IMR-90 (cell line): ENCODE measurements at regions not wholly inside any gene's neighbourhood (a gene's known extent, or its start where the extent isn't known, plus 50 kb on each side); places are given as distances from the start of the nearest gene placed in this dataset.

Experiments
- ATAC-seq: fragments of 200-7000 bp; cut with Tn5 transposase; 2 replicates; pipeline ENCODE4 v1.9.1; 2020; ENCODE audit warnings: low read depth, mild to moderate bottlenecking, moderate library complexity
- BruUV-seq: library from RNA; stranded (reverse); fragments of 400-500 nt; replicated peaks from 2 replicates; lab custom pipeline; 2021; lab: Mats Ljungman, UMichigan
- CTCF ChIA-PET: fragments of 300-600 bp; formaldehyde crosslinking; extraction: SDS; loops from one replicate; lab custom pipeline; 2021; ENCODE audit warnings: antibody characterized with exemption; lab: Yijun Ruan, JAX
- POLR2A ChIA-PET: fragments of 300-600 bp; sonication (Branson Sonifier 250); formaldehyde crosslinking; loops from one replicate; lab custom pipeline; 2022; ENCODE audit warnings: antibody characterized with exemption; ENCODE audit not compliant: unreplicated experiment; lab: Charles Lee
- DNase-seq: peaks from one replicate; pipeline ENCODE4 v3.0.0; 2013
- H2AFZ ChIP-seq: replicated peaks from 2 replicates; pipeline ENCODE3; 2013; ENCODE audit warnings: low read length, mild to moderate bottlenecking; ENCODE audit not compliant: poor library complexity
- H2AK5ac ChIP-seq: 2 replicates; pipeline ENCODE4 v1.6.1; 2013; ENCODE audit warnings: low read depth, low read length, inconsistent platforms
- H2AK9ac ChIP-seq: replicated peaks from 2 replicates; pipeline ENCODE3; 2013; ENCODE audit warnings: mild to moderate bottlenecking, low read depth, low read length, moderate library complexity; ENCODE audit not compliant: poor library complexity
- H2BK120ac ChIP-seq: 2 replicates; pipeline ENCODE4 v1.6.1; 2013; ENCODE audit warnings: low read depth, low read length, inconsistent platforms
- H2BK15ac ChIP-seq: 3 replicates; pipeline ENCODE4 v1.6.1; 2013; ENCODE audit warnings: low read depth, low read length, inconsistent platforms
- H2BK20ac ChIP-seq: 2 replicates; pipeline ENCODE4 v1.6.1; 2013; ENCODE audit warnings: low read depth, mild to moderate bottlenecking, inconsistent platforms, low read length, moderate library complexity
- H2BK5ac ChIP-seq: 2 replicates; pipeline ENCODE4 v1.6.1; 2013; ENCODE audit warnings: mild to moderate bottlenecking, low read depth, low read length, inconsistent platforms; ENCODE audit not compliant: poor library complexity, severe bottlenecking
- H3K14ac ChIP-seq: replicated peaks from 2 replicates; pipeline ENCODE4 v1.6.1; 2013; ENCODE audit warnings: low read depth, low read length, inconsistent platforms
- H3K18ac ChIP-seq: 2 replicates; pipeline ENCODE4 v1.6.1; 2013; ENCODE audit warnings: low read depth, low read length, control low read depth
- H3K23ac ChIP-seq: 2 replicates; pipeline ENCODE4 v1.6.1; 2013; ENCODE audit warnings: low read depth, low read length, inconsistent platforms
- H3K27ac ChIP-seq: 2 replicates; pipeline ENCODE4 v1.5.1; 2013; ENCODE audit warnings: mild to moderate bottlenecking, control low read depth, low read length; ENCODE audit not compliant: insufficient read depth
- H3K27me3 ChIP-seq: 2 replicates; pipeline ENCODE4 v1.6.1; 2013; ENCODE audit warnings: low read length; ENCODE audit not compliant: control insufficient read depth, insufficient read depth
- H3K36me3 ChIP-seq: 2 replicates; pipeline ENCODE4 v1.6.1; 2013; ENCODE audit warnings: low read length, mixed read lengths; ENCODE audit not compliant: control insufficient read depth, insufficient read depth
- H3K4ac ChIP-seq: 2 replicates; pipeline ENCODE4 v1.6.1; 2013; ENCODE audit warnings: low read depth, low read length, inconsistent platforms
- H3K4me1 ChIP-seq: 2 replicates; pipeline ENCODE4 v1.6.1; 2013; ENCODE audit warnings: low read length, mixed read lengths; ENCODE audit not compliant: control insufficient read depth, insufficient read depth
- H3K4me2 ChIP-seq: 2 replicates; pipeline ENCODE4 v1.6.1; 2013; ENCODE audit warnings: low read depth, mild to moderate bottlenecking, control low read depth, low read length, moderate library complexity
- H3K4me3 ChIP-seq: 2 replicates; pipeline ENCODE4 v1.5.1; 2013; ENCODE audit warnings: low read depth, mild to moderate bottlenecking, control low read depth, low read length, moderate library complexity; ENCODE audit not compliant: insufficient read depth
- H3K56ac ChIP-seq: 2 replicates; pipeline ENCODE4 v1.6.1; 2013; ENCODE audit warnings: low read length, inconsistent platforms; ENCODE audit not compliant: insufficient read depth; ENCODE audit errors: extremely low read depth
- H3K79me1 ChIP-seq, 2 experiments: 2 replicates each; pipeline ENCODE4 v1.6.1; 2013; ENCODE audit warnings: low read length in 2 of 2, inconsistent platforms in 1 of 2, low read depth in 1 of 2
- H3K9ac ChIP-seq: 2 replicates; pipeline ENCODE4 v1.6.1; 2013; ENCODE audit warnings: low read depth, low read length, control low read depth
- H3K9me1 ChIP-seq: 2 replicates; pipeline ENCODE4 v1.6.1; 2013; ENCODE audit warnings: low read length, inconsistent platforms; ENCODE audit not compliant: insufficient read depth
- H3K9me3 ChIP-seq: 2 replicates; pipeline ENCODE4 v1.6.1; 2013; ENCODE audit warnings: low read length; ENCODE audit not compliant: control insufficient read depth, insufficient read depth
- H4K20me1 ChIP-seq: 2 replicates; pipeline ENCODE4 v1.6.1; 2013; ENCODE audit warnings: low read length, inconsistent platforms; ENCODE audit not compliant: insufficient read depth
- H4K5ac ChIP-seq: 2 replicates; pipeline ENCODE4 v1.6.1; 2013; ENCODE audit warnings: mild to moderate bottlenecking, low read depth, low read length, control low read depth
- H4K8ac ChIP-seq, 2 experiments: 2 replicates each; pipeline ENCODE4 v1.6.1; 2013; ENCODE audit warnings: low read depth in 2 of 2, low read length in 2 of 2, control low read depth in 1 of 2, inconsistent platforms in 1 of 2
- H4K91ac ChIP-seq: 2 replicates; pipeline ENCODE4 v1.6.1; 2013; ENCODE audit warnings: low read depth, low read length, inconsistent platforms; ENCODE audit not compliant: insufficient read depth
- CHD1 ChIP-seq: IDR thresholded peaks from 2 replicates; pipeline ENCODE4 v1.6.1; 2012; ENCODE audit warnings: low read depth, low read length, improper control_type of control experiment
- CTCF ChIP-seq: conservative IDR thresholded peaks from 2 replicates; pipeline ENCODE4 v1.5.1; 2012; ENCODE audit warnings: mild to moderate bottlenecking, low read depth, low read length, improper control_type of control experiment
- ELK1 ChIP-seq: fragments of 150-350 bp; IDR thresholded peaks from 2 replicates; pipeline ENCODE4 v1.6.1; 2016; ENCODE audit warnings: low read depth, mild to moderate bottlenecking, low read length, moderate library complexity, borderline replicate concordance
- FOS ChIP-seq: fragments of 150-350 bp; IDR thresholded peaks from 2 replicates; pipeline ENCODE4 v1.6.1; 2016; ENCODE audit warnings: low read depth, low read length
- MAFK ChIP-seq: IDR thresholded peaks from 2 replicates; pipeline ENCODE4 v1.6.1; 2012; ENCODE audit warnings: low read depth, low read length, improper control_type of control experiment
- NFE2L2 ChIP-seq: fragments of 150-350 bp; IDR thresholded peaks from 2 replicates; pipeline ENCODE4 v1.6.1; 2016; ENCODE audit warnings: low read depth, mild to moderate bottlenecking, low read length
- POLR2A ChIP-seq: IDR thresholded peaks from 2 replicates; pipeline ENCODE4 v1.6.1; 2012; ENCODE audit warnings: mild to moderate bottlenecking, low read depth, low read length
- RCOR1 ChIP-seq: IDR thresholded peaks from 2 replicates; pipeline ENCODE4 v1.6.1; 2012; ENCODE audit warnings: mild to moderate bottlenecking, low read length, improper control_type of control experiment; ENCODE audit not compliant: insufficient replicate concordance
- RFX5 ChIP-seq: IDR thresholded peaks from 2 replicates; pipeline ENCODE4 v1.8.0; 2012; ENCODE audit warnings: low read depth, mild to moderate bottlenecking, low read length, moderate library complexity
- SMC3 ChIP-seq: fragments of 150-350 bp; IDR thresholded peaks from 2 replicates; pipeline ENCODE4 v1.6.1; 2016; ENCODE audit warnings: low read depth, mild to moderate bottlenecking, antibody characterized with exemption, low read length, moderate library complexity
- WGBS, 2 experiments: methylation state at CpG; one replicate each; pipeline versions ENCODE4 v1.1.5 to v1.1.7; 2013; ENCODE audit warnings: missing lambda C conversion rate in 2 of 2; ENCODE audit not compliant: insufficient read length in 1 of 2; ENCODE audit errors: extremely low coverage in 2 of 2; 5-methylcytosine and 5-hydroxymethylcytosine counted together
- dilution Hi-C: fragments of 300-500 bp; cut with HindIII; formaldehyde crosslinking; loops from one replicate; pipeline ENCODE4 v1.14.3; 2018; ENCODE audit warnings: low sequenced_read_pairs; ENCODE audit not compliant: unreplicated experiment
- in situ Hi-C: fragments of 300-500 bp; cut with MboI; formaldehyde crosslinking; loops from 3 replicates; pipeline ENCODE4 v1.14.3; 2019; ENCODE audit warnings: low sequenced_read_pairs, inconsistent platforms, mixed read lengths
- intact Hi-C: fragments of 100-400 bp; cut with micrococcal nuclease; formaldehyde crosslinking; loops from 2 replicates; pipeline ENCODE4 v1.10.0; 2022

- H2BK5ac ChIP-seq, result no peak overlapping the region
- in situ Hi-C loops, result no loop called here
- H3K27me3 ChIP-seq, result no peaks in the 10 kb centered on the region; the same call in 1 of the 2 replicates
- no peak for ATAC-seq
- POLR2A ChIA-PET, result no interaction called here
- no peak overlapping the region for H2AK9ac ChIP-seq
- H4K8ac ChIP-seq, result no peak overlapping the region
- no peak overlapping the region for H3K4me3 ChIP-seq
- WGBS, 2 experiments, result 59% methylated on average over 2 of the region's 16 CpGs; no CpG with 5 or more reads in 1 of the 2 experiments
- no peak overlapping the region for H4K5ac ChIP-seq
- no peak overlapping the region for H3K56ac ChIP-seq
- H4K20me1 ChIP-seq, result no peaks in the 10 kb centered on the region
- intact Hi-C loops, result no loop called here
- TF ChIP-seq CHD1 (no peak), ELK1 (no peak), RFX5 (no peak), NFE2L2 (no peak), FOS (no peak), MAFK (no peak), CTCF (no peak), POLR2A (no peak), SMC3 (no peak), RCOR1 (no peak)
- no peak overlapping the region for H2AFZ ChIP-seq
- H3K9ac ChIP-seq, result no peak overlapping the region
- H4K91ac ChIP-seq, result no peak overlapping the region
- no peak overlapping the region for H3K4me2 ChIP-seq
- H3K27ac ChIP-seq, result no peak overlapping the region
- no TSS peak for BruUV-seq
- H2AK5ac ChIP-seq, result no peak overlapping the region
- DNase-seq, result no peak
- no peak overlapping the region for H3K23ac ChIP-seq
- no peaks in the 10 kb centered on the region for H3K36me3 ChIP-seq
- H2BK15ac ChIP-seq, result no peak overlapping the region
- H2BK20ac ChIP-seq, result no peak overlapping the region
- H3K14ac ChIP-seq, result no peak overlapping the region
- CTCF ChIA-PET, result no interaction called here
- no peak overlapping the region for H3K4ac ChIP-seq
- H2BK120ac ChIP-seq, result no peak overlapping the region
- no peaks in the 10 kb centered on the region for H3K79me1 ChIP-seq
- no peaks in the 10 kb centered on the region for H3K9me1 ChIP-seq
- no peaks in the 10 kb centered on the region for H3K4me1 ChIP-seq
- H3K9me3 ChIP-seq, result no peaks in the 10 kb centered on the region; the same call in 1 of the 2 replicates
- dilution Hi-C loops, result no loop called here
- H3K18ac ChIP-seq, result no peak overlapping the region
These were observed 118.2 kb upstream of the KLF8 start for GRCh38 chrX:56113785-56114436.
